ENCODE measurements at regions not wholly inside any gene's neighbourhood (a gene's known extent, or its start where the extent isn't known, plus 50 kb on each side); places are given as distances from the start of the nearest gene placed in this dataset.
"Not testable (repeated sequence)": the region's sequence is repeated elsewhere in the genome, so short reads cannot be mapped to it uniquely, and the experiment has no call there.

DNA sequence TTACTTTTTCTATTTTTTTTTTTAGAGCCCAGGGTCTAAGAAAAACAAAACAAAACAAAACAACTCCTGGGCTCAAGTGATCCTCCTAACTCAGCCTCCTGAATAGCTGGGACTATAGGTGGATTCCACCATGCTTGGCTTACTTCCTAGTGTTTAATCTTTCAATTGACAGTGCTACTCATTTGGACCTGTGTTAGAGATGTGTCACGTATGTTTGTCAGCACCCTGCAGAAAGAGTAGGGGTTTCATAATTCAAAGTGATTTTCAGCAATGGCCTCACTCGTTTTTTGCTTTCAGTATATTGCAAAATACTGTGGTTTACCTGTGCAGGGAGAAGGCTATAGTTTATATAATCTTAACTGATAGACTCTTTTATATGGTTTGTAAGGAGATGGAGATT is 71.6 kb upstream of the TEX13D start:
- TF ChIP-seq, protein P1, sequence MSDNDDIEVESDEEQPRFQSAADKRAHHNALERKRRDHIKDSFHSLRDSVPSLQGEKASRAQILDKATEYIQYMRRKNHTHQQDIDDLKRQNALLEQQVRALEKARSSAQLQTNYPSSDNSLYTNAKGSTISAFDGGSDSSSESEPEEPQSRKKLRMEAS (IDR thresholded peaks at IDR 0.05; ENCODE audit: low read depth, low read length): no peak
- TF ChIP-seq MYC (IDR thresholded peaks at IDR 0.05; ENCODE audit: low read depth, low read length) (no peak), POLR2A (IDR thresholded peaks at IDR 0.05; ENCODE audit: extremely low read depth, insufficient read length) (no peak), CTCF (IDR thresholded peaks at IDR 0.05; ENCODE audit: low read depth, low read length) (no peak)
- no peak for DNase-seq (ENCODE audit: low read depth)
- no peak overlapping the region for H3K4me3 ChIP-seq (ENCODE audit: low read depth, low read length)

GRCh38 chrX:124263743-124264142 is 68.7 kb upstream of the TEX13D start:
- DNase-seq (ENCODE audit: low read depth): peak; percentile 72
- TF ChIP-seq, protein P1 (IDR thresholded peaks at IDR 0.05; ENCODE audit: low read depth, low read length): no peak
- no peak for TF ChIP-seq CTCF (IDR thresholded peaks at IDR 0.05; ENCODE audit: low read depth, low read length)
- no peak for TF ChIP-seq MYC (IDR thresholded peaks at IDR 0.05; ENCODE audit: low read depth, low read length)
- TF ChIP-seq POLR2A (IDR thresholded peaks at IDR 0.05; ENCODE audit: extremely low read depth, insufficient read length): no peak
- H3K4me3 ChIP-seq (ENCODE audit: low read depth, low read length): no peak overlapping the region

DNA sequence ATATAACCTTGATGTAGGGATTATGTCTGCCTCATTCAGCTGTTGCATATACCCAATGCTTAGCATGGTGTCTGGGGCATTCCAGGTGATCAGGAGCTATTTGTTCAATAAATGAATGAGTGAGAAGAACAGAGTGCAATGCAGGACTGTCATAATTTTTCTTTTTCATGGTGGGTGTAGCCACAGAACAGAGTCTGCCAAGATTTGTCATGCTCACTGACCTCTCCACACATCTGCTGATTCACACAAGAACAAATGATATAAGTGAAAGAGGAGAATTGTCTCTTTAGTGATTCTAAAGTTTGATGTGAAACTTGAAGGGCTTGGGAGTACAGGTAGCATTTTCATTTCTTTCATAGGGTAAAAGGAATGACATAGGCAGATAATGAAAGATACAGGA is 64.4 kb upstream of the TEX13D start:
- no peak for DNase-seq (ENCODE audit: low read depth)
- TF ChIP-seq POLR2A (IDR thresholded peaks at IDR 0.05; ENCODE audit: extremely low read depth, insufficient read length) (no peak), MYC (IDR thresholded peaks at IDR 0.05; ENCODE audit: low read depth, low read length) (no peak), CTCF (IDR thresholded peaks at IDR 0.05; ENCODE audit: low read depth, low read length) (no peak)
- TF ChIP-seq, protein P1 (IDR thresholded peaks at IDR 0.05; ENCODE audit: low read depth, low read length): no peak
- no peak overlapping the region for H3K4me3 ChIP-seq (ENCODE audit: low read depth, low read length)

GRCh38 chrX:124269881-124270280 is 62.6 kb upstream of the TEX13D start:
- no peak for DNase-seq (ENCODE audit: low read depth)
- no peak for TF ChIP-seq MYC (IDR thresholded peaks at IDR 0.05; ENCODE audit: low read depth, low read length)
- no peak overlapping the region for H3K4me3 ChIP-seq (ENCODE audit: low read depth, low read length)

GRCh38 chrX:124271599-124271998 is 60.9 kb upstream of the TEX13D start:
- not testable (repeated sequence) for H3K4me3 ChIP-seq (ENCODE audit: low read depth, low read length)

GRCh38 chrX:124272370-124272982 is 60.0 kb upstream of the TEX13D start:
- DNase-seq (ENCODE audit: low read depth): no peak
- TF ChIP-seq MYC (IDR thresholded peaks at IDR 0.05; ENCODE audit: low read depth, low read length) (no peak), CTCF (IDR thresholded peaks at IDR 0.05; ENCODE audit: low read depth, low read length) (no peak), POLR2A (IDR thresholded peaks at IDR 0.05; ENCODE audit: extremely low read depth, insufficient read length) (no peak)
- TF ChIP-seq, protein P1 (IDR thresholded peaks at IDR 0.05; ENCODE audit: low read depth, low read length): no peak
- H3K4me3 ChIP-seq (ENCODE audit: low read depth, low read length): no peak overlapping the region

More at GRCh38 chrX:124271599-124271998, 60.9 kb upstream of the TEX13D start:
- not testable (repeated sequence) for DNase-seq (ENCODE audit: low read depth)
